GM23338 (cell line): ENCODE measurements at regions not wholly inside any gene's neighbourhood (a gene's known extent, or its start where the extent isn't known, plus 50 kb on each side); places are given as distances from the start of the nearest gene placed in this dataset.

Experiments used
- CREB1 ChIP-seq: fragments of 250-450 bp; sonication (Bioruptor Pico); IDR thresholded peaks from 2 replicates; pipeline ENCODE4 v1.5.0; 2020; ENCODE audit warnings: low read depth, mild to moderate bottlenecking, moderate library complexity
- EZH2 ChIP-seq: fragments of 200-600 bp; sonication (generic); IDR thresholded peaks from one replicate; pipeline ENCODE4 v1.8.0; 2017; ENCODE audit warnings: antibody characterized with exemption, mild to moderate bottlenecking, low read depth; ENCODE audit not compliant: unreplicated experiment
- ZNF114 ChIP-seq: fragments of 250-450 bp; sonication (Bioruptor Pico); IDR thresholded peaks from 2 replicates; pipeline ENCODE4 v1.5.0; 2020; ENCODE audit warnings: mild to moderate bottlenecking, moderate library complexity
- TF ChIP-seq, protein P1 (sequence below): fragments of 250-450 bp; sonication (Bioruptor Pico); IDR thresholded peaks from 2 replicates; pipeline ENCODE4 v1.5.0; 2020; ENCODE audit warnings: mild to moderate bottlenecking, moderate library complexity
- TF ChIP-seq, protein P2 (sequence below): IDR thresholded peaks from one replicate; pipeline ENCODE4 v1.6.1; 2018; ENCODE audit warnings: antibody characterized with exemption; ENCODE audit not compliant: unreplicated experiment

DNA sequence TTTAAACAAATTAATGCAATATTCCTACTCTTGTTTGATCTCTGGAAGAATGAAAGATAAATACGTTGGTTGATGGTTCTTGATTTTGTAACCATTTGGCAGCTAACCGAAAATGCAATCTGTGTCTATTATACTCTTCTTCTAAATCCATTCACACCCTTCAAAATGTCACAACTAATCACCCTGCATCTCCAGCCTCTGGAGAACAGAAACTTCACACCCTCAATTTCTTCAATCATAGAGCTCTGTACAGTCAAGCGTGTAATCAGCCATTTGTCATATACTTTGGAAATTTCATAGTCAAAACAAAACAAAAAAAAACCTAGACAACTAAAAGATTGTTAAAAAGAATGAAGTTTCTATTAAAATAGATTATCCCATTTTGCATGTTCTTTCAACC, 1482.3 kb upstream of the LRRTM1 start (continued):
- TF ChIP-seq, protein P1, sequence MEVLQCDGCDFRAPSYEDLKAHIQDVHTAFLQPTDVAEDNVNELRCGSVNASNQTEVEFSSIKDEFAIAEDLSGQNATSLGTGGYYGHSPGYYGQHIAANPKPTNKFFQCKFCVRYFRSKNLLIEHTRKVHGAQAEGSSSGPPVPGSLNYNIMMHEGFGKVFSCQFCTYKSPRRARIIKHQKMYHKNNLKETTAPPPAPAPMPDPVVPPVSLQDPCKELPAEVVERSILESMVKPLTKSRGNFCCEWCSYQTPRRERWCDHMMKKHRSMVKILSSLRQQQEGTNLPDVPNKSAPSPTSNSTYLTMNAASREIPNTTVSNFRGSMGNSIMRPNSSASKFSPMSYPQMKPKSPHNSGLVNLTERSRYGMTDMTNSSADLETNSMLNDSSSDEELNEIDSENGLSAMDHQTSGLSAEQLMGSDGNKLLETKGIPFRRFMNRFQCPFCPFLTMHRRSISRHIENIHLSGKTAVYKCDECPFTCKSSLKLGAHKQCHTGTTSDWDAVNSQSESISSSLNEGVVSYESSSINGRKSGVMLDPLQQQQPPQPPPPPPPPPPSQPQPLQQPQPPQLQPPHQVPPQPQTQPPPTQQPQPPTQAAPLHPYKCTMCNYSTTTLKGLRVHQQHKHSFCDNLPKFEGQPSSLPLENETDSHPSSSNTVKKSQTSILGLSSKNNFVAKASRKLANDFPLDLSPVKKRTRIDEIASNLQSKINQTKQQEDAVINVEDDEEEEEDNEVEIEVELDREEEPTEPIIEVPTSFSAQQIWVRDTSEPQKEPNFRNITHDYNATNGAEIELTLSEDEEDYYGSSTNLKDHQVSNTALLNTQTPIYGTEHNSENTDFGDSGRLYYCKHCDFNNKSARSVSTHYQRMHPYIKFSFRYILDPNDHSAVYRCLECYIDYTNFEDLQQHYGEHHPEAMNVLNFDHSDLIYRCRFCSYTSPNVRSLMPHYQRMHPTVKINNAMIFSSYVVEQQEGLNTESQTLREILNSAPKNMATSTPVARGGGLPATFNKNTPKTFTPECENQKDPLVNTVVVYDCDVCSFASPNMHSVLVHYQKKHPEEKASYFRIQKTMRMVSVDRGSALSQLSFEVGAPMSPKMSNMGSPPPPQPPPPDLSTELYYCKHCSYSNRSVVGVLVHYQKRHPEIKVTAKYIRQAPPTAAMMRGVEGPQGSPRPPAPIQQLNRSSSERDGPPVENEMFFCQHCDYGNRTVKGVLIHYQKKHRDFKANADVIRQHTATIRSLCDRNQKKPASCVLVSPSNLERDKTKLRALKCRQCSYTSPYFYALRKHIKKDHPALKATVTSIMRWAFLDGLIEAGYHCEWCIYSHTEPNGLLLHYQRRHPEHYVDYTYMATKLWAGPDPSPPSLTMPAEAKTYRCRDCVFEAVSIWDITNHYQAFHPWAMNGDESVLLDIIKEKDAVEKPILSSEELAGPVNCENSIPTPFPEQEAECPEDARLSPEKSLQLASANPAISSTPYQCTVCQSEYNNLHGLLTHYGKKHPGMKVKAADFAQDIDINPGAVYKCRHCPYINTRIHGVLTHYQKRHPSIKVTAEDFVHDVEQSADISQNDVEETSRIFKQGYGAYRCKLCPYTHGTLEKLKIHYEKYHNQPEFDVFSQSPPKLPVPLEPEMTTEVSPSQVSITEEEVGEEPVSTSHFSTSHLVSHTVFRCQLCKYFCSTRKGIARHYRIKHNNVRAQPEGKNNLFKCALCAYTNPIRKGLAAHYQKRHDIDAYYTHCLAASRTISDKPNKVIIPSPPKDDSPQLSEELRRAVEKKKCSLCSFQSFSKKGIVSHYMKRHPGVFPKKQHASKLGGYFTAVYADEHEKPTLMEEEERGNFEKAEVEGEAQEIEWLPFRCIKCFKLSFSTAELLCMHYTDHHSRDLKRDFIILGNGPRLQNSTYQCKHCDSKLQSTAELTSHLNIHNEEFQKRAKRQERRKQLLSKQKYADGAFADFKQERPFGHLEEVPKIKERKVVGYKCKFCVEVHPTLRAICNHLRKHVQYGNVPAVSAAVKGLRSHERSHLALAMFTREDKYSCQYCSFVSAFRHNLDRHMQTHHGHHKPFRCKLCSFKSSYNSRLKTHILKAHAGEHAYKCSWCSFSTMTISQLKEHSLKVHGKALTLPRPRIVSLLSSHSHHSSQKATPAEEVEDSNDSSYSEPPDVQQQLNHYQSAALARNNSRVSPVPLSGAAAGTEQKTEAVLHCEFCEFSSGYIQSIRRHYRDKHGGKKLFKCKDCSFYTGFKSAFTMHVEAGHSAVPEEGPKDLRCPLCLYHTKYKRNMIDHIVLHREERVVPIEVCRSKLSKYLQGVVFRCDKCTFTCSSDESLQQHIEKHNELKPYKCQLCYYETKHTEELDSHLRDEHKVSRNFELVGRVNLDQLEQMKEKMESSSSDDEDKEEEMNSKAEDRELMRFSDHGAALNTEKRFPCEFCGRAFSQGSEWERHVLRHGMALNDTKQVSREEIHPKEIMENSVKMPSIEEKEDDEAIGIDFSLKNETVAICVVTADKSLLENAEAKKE (CRISPR knock-in tag), result no peak
- no peak for TF ChIP-seq ZNF114
- TF ChIP-seq EZH2, result no peak
- TF ChIP-seq CREB1 (CRISPR knock-in tag), result no peak
- TF ChIP-seq, protein P2, sequence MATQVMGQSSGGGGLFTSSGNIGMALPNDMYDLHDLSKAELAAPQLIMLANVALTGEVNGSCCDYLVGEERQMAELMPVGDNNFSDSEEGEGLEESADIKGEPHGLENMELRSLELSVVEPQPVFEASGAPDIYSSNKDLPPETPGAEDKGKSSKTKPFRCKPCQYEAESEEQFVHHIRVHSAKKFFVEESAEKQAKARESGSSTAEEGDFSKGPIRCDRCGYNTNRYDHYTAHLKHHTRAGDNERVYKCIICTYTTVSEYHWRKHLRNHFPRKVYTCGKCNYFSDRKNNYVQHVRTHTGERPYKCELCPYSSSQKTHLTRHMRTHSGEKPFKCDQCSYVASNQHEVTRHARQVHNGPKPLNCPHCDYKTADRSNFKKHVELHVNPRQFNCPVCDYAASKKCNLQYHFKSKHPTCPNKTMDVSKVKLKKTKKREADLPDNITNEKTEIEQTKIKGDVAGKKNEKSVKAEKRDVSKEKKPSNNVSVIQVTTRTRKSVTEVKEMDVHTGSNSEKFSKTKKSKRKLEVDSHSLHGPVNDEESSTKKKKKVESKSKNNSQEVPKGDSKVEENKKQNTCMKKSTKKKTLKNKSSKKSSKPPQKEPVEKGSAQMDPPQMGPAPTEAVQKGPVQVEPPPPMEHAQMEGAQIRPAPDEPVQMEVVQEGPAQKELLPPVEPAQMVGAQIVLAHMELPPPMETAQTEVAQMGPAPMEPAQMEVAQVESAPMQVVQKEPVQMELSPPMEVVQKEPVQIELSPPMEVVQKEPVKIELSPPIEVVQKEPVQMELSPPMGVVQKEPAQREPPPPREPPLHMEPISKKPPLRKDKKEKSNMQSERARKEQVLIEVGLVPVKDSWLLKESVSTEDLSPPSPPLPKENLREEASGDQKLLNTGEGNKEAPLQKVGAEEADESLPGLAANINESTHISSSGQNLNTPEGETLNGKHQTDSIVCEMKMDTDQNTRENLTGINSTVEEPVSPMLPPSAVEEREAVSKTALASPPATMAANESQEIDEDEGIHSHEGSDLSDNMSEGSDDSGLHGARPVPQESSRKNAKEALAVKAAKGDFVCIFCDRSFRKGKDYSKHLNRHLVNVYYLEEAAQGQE, result no peak
